ENCODE measurements at regions not wholly inside any gene's neighbourhood (a gene's known extent, or its start where the extent isn't known, plus 50 kb on each side); places are given as distances from the start of the nearest gene placed in this dataset.

DNA sequence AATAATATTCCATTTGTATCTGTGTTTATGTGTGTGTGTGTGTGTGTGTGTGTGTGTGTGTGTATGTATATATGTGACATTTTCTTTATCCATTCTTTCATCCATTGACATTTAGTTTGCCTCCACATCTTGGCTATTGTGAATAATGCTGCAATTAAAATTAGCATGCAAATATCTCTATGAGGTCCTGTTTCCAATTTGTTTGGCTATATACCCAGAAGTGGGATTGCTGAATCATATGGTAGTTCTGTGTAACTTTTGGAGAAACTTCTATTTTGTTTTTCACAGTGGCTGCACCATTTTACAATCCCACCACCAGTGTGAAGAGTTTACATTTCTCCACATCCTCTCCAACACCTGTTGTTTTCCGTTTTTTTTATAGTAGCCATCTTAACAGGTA is 53.1 kb downstream of the CH25H start:
- no peak for DNase-seq

DNA sequence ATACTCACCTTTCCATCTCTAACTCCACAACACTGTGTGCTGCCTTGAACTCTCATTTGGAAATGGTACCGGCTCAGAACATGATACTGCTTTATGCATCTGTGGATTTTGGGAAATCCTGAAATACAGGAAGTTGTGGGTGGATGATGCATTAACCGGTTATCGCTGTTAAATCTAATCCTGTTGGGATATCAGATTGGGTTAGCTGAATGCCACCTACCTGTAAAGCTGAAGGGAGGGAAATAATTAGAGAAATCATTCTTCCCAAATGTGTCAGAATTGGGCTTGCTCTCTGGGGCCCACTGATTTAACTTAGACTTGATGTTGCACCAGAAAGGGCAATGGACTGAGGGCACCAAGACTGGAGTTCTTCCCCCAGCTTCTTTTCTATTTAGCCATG is 54.0 kb downstream of the CH25H start:
- no peak for DNase-seq

DNA sequence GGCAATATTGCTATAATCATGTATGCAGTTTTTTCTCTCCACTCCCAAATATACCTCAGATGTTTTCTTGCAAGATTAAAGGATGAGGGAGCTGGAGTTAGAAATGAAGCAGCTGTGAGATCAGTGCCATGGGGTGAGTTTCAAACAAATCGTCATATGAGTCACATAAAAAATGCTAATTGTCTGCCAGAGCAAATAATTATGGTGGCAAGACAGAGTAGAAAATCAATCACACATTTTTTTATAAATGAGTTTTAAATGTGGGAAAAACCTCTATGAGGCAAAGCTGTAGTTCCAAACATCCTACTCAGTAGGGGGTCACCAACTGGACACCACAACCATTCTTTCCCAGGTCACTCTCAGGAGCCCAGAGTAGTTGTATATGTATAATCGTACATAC is 55.3 kb downstream of the CH25H start:
- no peak for DNase-seq

DNA sequence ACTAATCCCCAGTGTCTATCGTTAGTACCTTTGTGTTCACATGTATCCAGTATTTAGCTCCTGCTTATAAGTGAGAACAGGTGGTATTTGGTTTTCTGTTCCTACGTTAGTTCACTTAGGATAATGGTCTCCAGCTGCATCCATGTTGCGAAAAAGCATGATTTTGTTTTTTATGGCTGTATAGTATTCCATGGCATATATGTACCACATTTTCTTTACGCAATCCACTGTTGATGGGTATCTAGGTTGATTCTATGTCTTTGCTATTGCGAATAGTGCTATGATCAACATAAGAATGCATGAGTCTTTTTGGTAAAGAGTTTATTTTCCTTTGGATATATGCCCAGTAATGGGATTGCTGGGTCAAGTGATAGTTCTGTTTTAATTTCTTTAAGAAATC is 59.1 kb downstream of the CH25H start:
- DNase-seq = no peak

DNA sequence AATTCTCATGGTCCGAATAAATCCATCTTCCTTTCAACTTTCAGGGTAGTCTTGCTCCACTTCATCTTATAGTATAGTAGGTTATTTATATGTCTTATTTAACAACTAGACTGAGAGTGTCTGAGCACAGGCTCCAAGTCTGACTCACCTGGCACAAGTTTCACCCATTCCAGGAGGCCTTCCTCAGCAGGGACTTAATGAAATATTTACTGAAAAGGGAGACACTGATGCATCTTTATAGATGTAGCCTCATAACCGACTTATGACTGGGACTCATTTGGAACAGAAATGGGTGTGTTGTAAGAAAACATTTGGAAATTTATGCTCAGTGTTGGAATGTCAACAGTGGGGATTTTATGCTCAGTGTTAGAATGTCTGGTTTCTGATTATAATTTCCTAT is 59.9 kb downstream of the CH25H start:
- DNase-seq = no peak

DNA sequence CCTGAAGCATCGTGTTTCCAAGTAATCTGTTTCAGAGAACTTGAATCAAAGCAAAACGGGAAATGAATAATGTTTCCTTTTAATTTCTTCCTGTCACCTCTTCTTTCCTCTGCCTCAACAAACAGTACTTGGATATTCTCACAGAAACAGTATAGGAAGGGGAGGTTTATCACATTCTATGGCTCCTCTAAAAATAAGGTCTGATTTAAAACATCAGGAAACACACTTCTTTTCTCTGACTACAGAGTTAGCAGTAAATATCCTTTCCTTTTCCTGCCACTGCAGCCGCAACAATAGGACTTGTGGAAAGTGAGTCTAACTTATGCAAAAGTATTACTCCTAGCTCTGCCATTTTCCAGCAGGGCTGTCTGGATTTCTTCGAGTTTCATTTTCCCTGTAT is 62.3 kb downstream of the CH25H start:
- DNase-seq = no peak

DNA sequence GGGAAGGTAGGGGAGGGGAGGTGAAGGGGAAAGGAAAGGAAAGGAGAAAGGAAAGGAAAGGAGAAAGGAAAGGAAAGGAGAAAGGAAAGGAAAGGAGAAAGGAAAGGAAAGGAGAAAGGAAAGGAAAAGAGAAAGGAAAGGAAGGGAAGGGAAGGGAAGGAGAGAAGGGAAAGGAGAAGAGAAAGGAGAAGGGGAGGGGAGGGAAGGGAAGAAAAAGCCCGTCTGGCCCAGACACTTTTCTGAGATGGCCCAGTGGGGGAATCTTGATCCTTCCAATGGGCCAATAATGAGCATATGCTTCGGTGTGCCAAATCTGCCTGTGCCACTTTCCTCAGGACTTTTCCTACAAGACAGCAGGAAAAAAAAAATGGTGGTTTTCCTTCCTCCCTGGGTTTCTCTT is 64.5 kb downstream of the CH25H start:
- DNase-seq = no peak

DNA sequence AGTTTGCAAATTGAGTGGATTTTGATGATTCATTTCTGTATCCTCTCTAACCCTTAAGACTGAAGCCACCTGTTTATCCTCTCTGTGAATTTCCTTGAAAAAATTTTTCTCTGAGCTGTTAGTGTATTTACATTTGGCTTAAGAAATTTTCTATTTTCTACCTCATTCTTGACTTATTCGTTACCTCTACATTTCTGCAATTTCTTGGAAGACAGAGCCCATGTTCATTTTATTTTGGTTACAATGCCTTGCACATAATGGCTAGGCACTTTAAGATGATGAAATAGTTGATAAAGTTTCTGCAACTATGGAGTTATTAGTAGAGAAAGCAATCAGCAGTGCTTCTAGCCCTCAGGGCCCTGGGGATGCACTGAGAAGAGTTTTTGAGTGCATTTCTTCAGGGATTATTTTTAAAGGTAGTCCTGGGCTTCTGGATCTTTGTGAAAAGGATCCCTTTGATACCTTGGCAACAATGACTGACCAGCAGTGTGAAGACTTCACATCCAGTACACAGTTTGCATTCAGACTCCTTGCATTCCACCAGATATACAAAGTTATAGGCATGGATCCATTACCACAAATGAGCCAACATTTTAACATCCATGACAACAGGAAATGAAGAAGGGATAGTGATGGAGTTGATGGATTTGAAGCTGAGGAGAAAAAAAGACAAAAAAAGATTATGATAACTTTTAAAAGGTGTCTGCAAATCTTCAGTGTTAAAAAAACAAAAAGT is 68.2 kb downstream of the CH25H start:
- DNase-seq = no peak

DNA sequence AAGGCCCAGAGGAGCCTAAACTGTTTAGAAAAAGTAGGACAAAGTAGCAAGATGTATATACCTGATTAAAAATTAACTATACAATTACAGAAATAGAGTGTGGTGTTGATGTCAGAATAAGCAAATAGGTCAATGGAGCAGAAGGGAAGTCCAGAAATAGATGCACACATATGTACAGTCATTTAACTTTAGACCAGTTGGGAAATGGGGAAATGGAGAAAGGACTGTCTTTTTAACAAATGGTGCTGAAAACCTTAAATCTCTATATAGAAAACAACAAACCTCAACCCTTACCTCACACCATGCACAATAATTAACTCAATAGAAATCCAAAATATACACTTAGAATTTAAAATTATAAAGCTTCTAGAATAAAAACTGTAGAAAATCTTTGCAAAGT is 72.2 kb downstream of the CH25H start:
- DNase-seq = no peak

DNA sequence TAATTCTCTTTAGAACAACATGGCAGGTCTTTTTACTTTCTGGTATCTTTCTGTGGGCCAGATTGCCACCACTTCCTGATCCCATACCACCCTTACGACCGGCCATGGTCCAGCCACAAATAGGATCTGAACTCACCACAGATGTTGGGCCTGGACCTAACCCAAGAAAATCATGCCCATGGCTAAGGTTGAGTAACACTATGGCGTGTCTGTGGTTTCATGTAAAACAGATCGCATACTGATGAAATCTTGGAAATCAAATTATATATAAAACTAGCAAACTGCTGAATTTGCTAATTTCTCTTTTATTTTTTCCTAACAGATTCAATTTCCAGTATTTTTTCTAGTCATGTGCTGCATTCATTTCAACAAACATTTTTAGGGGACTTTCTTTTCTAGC is 77.2 kb downstream of the CH25H start:
- DNase-seq = no peak

DNA sequence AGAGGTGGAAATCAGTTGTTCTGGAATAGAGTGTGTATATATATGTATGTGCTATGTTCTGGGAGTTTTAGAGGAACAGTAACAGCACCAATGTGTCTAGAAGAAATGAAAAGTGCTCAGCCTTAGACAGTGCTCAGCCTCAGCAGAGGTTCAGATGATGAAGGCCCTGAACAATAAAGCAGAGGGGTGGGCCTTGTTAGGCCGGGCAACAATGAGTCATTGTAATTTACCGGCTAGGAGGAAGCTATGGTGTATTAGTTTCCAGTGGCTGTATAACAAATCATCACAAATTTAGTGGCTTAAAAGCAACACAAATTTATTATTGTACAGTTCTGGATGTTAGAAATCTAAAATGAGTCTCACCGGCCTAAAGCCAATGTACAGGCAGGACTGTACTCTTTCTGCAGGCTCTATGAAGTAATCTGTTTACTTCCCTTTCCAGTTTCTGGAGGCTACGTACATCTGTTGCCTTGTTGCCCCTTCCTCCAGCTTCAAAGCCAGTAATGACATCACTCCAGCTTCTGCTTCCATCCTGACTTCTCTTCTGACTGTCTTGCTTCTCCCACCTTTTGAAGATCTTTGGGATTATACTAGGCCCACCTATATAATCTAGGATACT is 84.6 kb downstream of the CH25H start:
- no peak for DNase-seq

DNA sequence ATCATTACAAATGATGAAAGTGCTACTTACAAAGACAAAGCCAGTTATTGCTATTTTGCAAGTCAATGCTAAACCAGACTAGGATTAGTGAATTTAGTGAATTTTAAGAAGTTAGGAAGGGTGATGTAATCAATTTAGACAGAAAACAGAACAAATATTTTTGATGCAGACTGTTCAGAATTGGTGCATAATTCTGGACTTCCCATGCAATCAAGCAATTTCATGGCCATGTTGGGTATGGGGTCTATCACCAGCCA is 85.4 kb downstream of the CH25H start:
- no peak for DNase-seq

DNA sequence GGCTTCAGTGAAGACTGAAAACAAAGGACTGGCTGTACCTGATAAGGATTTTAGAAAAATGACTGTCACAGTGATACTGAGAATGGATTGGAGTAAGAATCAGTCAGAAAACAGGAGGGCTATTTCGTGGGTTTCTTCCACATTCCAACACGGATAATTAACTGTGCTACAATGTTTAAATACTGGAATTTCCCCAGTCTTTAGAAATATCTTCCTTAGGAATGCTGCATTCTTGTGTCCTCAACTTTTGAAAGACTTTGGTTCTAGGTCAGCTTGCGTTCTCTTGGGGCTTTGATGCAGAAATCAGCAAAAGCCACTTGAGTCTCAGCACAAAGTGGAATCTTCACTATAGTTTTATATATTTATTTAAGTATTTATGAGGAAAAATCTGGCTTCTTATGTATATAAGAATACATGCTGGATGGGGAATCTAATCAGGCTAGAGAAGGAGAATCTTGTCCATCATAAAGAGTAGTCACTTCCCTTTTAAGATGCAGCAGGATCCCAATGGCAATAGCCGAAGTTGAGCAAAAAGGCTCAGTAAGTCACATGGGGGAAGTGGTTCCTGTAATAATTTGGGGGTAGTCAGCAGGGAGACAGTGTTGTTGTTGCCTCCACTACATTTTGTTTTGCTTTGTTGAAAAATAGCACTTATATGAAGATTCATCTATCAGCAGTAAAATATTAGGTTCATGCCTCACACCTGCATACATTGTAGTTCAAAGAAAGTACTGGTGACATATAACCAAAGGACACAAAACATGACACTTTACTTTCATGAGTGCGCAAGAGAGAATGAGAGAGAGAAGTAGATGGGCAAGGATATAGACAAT is 86.0 kb downstream of the CH25H start:
- no peak for DNase-seq

DNA sequence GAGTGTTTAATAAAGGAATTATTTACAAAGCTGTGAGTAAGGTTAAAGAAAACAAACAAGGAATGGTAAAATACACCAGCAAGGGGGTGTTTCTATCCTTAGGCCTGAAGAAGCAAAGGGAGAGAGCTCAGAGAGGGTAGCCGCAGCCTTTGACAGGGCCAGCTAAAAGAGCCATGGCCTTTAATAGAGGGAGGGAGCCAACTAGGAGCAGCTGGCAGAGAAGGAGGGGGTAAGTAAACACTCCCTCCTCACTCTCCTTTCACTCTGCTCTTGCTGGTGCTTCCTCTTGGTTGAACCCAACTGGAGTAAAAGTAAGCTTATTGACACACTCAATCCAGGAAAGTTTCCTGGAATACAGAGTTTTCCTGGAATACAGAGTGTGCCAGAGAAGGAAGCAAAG is 87.5 kb downstream of the CH25H start:
- no peak for DNase-seq

DNA sequence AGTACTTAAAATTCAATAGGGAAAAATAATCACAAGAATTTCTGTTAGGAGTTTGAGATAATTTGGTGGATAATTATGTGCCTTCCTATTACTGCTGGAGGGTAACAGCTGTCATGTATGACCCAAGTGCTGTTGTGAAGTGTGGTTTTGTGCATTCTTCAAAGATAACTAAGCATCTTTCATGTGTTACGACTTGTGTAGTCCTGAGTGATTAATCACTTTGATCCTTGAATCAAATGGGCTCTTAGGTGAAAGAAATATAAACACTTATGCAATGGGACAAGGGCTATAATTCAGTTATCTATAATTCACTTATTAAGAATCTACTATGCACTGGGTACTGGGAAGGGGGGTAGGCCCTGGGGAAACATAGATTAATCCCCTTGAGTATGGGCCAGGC is 89.0 kb downstream of the CH25H start:
- DNase-seq = no peak

DNA sequence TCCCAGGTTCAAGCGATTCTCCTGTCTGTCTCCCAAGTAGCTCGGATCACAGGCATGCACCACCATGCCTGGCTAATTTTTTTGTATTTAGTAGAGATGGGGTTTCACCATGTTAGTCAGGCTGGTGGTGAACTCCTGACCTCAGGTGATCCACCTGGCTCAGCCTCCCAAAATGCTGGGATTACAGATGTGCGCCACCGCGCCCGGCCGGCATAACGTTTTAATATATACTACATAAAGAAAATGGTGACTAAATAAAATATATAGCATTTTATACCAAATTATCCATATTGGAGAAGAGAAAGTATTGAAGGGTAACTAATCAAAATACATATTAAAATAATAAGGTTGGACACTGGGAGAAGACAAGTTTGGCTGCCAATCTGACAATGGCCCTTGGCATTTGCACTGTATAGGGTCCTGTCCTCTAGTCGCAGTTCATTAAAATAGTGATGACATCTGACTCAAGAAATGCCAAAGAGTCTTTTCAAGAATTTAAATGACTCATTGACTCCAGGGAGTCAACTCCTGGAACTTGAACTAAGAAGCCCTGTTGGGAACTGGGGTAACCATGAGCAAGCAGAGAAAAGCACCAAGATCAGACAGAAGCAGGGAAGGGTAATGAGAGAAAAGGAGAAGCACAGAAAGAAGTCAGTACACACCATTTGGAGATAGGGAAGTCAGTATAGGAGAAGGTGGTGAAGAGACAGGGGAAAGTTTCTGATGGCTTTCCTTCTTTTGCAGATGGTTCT is 91.1 kb downstream of the CH25H start:
- DNase-seq = no peak

DNA sequence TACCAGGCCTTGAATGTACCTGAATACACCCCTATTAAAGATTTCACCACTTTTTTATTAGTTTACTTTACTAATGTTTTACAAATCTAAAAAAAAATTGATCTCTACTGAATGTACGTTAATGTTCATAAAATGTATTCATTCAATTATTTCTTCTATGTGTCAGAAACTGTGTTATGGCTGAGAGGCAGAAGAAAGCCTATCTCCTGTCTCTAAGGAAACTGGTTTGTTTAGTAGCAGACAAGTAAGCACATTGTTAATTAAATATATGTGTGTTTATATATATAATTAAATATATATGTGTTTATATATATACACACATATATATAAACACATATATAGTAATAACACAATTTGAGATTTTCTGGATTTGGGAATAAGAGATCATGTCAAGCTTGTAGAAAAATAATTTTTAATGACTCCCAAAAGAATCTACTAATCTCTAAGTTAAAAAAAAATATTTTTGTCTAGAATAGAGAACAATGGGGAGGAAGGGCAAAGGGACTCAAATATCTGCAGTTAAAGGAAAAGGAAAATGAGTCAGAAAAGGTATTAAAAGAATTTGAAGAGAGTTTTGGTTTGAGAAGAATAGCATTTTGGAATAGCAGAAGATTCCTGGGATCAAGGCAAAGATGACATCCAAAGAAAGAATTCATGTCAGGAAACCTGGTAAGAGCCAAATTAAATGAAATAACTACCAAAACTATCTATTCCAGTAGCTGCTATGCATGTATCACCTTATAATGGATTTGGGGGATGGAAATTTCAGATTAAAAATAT is 92.1 kb downstream of the CH25H start:
- DNase-seq = no peak

DNA sequence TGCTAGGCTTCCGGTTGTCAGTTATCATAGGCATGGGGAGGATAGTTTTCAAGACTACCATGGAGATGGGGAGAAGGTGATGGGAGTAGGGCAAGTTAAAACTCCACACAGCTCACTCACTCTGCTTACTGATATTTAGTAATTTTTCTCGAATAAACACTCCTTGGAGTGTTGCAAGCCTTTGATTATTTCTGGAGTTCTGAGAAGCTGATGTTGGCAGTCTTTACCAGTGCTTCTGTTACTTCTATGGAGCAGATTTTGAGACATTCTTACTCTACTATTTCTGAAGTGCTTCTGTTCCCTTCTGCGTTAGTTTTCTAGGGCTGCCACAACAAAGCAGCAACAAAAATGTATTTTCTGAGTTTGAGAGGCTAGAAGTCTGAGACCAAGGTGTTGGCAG is 104.4 kb downstream of the CH25H start:
- no peak for DNase-seq

DNA sequence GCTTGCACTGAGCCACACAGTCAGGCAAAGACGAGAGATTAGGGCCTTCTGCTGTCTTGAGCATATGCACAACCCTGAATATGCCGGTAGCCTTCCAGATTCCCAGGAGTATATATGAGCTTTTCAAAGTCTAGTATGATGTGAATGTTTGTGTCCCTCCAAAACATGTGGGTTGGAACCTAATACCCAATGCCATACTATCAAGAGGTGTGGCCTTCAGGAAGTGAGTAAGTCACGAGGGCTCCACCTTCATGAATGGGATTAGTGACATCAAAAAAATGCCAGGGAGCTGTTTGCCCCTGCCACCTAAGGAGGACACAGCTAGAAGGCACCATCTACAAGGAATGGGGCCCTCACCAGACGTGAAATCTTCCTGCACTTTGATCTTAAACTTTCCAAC is 105.2 kb downstream of the CH25H start:
- DNase-seq = no peak

DNA sequence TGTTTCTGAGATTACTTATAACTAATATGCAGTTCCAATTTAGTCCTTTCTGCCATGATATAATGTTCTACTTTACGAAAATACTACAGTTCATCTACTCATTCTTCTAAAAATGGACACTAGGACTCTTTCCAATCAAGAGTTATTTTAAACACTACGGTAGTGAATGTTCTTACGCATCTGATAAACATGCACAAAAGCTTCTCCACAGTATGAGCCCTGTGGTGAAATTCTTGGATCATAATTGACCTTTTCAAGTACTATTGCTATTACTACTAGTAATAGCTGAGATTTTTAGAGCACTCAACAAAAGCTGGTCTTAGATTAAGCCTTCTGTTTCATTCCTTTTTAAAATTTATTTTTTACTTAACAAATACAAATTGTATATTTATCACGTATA is 106.4 kb downstream of the CH25H start:
- DNase-seq = no peak

DNA sequence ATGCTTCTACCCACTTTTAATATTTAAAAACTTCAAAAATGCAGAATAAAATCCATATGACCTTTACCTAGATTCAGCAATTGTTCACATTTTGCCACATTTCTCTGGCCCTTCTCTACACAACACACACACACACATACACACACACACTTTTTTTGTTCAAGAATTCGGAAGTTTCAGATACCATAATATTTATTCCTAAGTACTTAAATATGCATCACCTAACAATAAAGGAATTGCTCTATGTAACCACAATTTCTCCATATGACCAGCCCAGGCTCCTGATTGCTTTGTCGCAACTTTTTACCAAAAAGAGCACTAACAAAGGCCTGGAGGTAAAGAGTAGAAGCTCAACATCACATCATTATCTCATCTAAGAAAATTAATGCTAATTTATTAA is 106.6 kb downstream of the FAS start:
- DNase-seq = no peak

DNA sequence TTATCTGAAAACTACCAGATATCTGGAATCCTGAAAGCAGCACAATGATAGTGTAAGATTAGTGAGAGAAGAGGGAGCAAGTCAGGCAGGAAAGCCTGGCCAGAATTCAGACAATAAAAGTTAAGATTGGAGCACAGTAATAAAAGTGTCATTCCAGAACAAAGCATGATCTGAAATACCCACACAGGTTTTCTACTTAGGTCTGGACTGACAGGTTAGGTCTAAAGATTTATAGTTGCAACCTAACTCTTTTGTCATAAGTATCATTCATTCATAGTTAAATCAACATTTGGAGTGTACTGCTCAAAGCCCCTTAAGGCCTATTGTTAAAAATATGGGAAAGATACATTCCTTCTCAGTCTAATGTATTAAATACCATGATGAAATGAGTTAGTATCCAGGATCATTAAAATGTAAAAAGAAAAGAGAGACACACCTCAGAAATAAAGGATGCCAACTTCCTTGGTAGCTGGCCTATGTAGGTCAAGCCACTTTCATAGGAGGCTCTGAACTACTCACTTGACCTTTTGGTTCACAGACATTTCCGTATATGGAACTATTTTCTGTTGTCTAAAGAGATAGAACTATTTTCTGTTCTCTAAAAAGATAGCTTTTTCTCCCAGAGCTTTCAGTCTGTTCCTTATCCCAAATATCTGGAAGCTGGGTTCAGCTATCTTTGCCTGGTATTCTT is 105.2 kb downstream of the FAS start:
- DNase-seq = no peak

Measured in stimulated activated CD4-positive, alpha-beta T cell treated with anti-CD3 and anti-CD28 coated beads, Interleukin-4, amount 100 ng/mL, for 1 hour (primary cell).